ENCODE measurements at regions not wholly inside any gene's neighbourhood (a gene's known extent, or its start where the extent isn't known, plus 50 kb on each side); places are given as distances from the start of the nearest gene placed in this dataset.

GRCh38 chrX:92231391-92231790 lies 452.2 kb downstream of the PCDH11X start:
- ATAC-seq = no peak
- Histone ChIP-seq H3K27ac (ENCODE audit: low read length) (no peak overlapping the region), H3K36me3 (ENCODE audit: control insufficient read depth, insufficient read depth, low read length) (no peaks in the 10 kb centered on the region), H3K9me3 (ENCODE audit: control insufficient read depth, insufficient read depth, low read depth, low read length) (no peaks in the 10 kb centered on the region), H3K27me3 (ENCODE audit: control insufficient read depth, insufficient read depth, low read length) (no peaks in the 10 kb centered on the region), H3K4me3 (ENCODE audit: low read depth in 2 of 2, low read length in 2 of 2) (no peak overlapping the region), H3K4me1 (ENCODE audit: control insufficient read depth, insufficient read depth, low read length) (no peaks in the 10 kb centered on the region)
- no peak for DNase-seq (ENCODE audit: low read depth, low spot score)
- BruUV-seq (replicated peaks) = no TSS peak
- ChIA-PET CTCF (no interaction called here), POLR2A (no interaction called here)
- TF ChIP-seq SIN3A (IDR thresholded peaks at IDR 0.05; ENCODE audit: borderline replicate concordance, insufficient read depth, low read depth, low read length) = no peak
- TF ChIP-seq CTCF (IDR thresholded peaks at IDR 0.05) = no peak
- no peak for TF ChIP-seq POLR2AphosphoS5 (IDR thresholded peaks at IDR 0.05; ENCODE audit: low read depth, low read length)
- TF ChIP-seq TCF7L2 (IDR thresholded peaks at IDR 0.05; ENCODE audit: low read depth, low read length) = no peak
- TF ChIP-seq, protein P1, sequence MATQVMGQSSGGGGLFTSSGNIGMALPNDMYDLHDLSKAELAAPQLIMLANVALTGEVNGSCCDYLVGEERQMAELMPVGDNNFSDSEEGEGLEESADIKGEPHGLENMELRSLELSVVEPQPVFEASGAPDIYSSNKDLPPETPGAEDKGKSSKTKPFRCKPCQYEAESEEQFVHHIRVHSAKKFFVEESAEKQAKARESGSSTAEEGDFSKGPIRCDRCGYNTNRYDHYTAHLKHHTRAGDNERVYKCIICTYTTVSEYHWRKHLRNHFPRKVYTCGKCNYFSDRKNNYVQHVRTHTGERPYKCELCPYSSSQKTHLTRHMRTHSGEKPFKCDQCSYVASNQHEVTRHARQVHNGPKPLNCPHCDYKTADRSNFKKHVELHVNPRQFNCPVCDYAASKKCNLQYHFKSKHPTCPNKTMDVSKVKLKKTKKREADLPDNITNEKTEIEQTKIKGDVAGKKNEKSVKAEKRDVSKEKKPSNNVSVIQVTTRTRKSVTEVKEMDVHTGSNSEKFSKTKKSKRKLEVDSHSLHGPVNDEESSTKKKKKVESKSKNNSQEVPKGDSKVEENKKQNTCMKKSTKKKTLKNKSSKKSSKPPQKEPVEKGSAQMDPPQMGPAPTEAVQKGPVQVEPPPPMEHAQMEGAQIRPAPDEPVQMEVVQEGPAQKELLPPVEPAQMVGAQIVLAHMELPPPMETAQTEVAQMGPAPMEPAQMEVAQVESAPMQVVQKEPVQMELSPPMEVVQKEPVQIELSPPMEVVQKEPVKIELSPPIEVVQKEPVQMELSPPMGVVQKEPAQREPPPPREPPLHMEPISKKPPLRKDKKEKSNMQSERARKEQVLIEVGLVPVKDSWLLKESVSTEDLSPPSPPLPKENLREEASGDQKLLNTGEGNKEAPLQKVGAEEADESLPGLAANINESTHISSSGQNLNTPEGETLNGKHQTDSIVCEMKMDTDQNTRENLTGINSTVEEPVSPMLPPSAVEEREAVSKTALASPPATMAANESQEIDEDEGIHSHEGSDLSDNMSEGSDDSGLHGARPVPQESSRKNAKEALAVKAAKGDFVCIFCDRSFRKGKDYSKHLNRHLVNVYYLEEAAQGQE (IDR thresholded peaks at IDR 0.05; ENCODE audit: insufficient read depth in 1 of 2, low read depth in 2 of 2, low read length in 1 of 2) = no peak
- in situ Hi-C loops (cut with HindIII; ENCODE audit: low pct_unique_long_range_greater_than_20kb, low sequenced_read_pairs) (no loop called here), intact Hi-C loops (cut with micrococcal nuclease; ENCODE audit: unreplicated experiment) (loop anchor here (5.0 kb wide), 1 partner anchor 1191 kb away; no protein-coding TSS in a partner anchor)

DNA sequence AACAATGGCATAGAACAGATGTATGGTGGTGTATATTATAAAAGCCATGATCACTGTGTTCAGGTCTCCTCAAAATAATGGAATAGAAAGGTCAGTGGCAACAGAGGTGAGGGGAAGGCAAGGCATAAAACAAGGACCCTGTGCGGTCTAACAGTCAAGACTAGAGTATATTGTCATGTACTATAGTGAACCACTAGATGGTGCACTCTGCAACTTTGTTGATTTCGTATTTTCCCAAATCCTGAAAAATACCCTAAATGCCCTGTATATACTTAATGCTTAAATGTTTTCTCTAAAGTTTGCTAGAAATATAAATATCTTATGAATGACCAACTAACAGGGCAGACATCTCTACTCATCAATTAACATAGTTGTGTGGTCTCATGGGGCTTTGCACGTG lies 453.0 kb downstream of the PCDH11X start:
- in situ Hi-C loops (cut with HindIII; ENCODE audit: low pct_unique_long_range_greater_than_20kb, low sequenced_read_pairs) (no loop called here), intact Hi-C loops (cut with micrococcal nuclease; ENCODE audit: unreplicated experiment) (loop anchor here (5.0 kb wide), 1 partner anchor 1190 kb away; no protein-coding TSS in a partner anchor)
- Histone ChIP-seq H3K27me3 (ENCODE audit: control insufficient read depth, insufficient read depth, low read length) (no peaks in the 10 kb centered on the region), H3K27ac (ENCODE audit: low read length) (no peak overlapping the region), H3K4me1 (ENCODE audit: control insufficient read depth, insufficient read depth, low read length) (no peaks in the 10 kb centered on the region), H3K9me3 (ENCODE audit: control insufficient read depth, insufficient read depth, low read depth, low read length) (no peaks in the 10 kb centered on the region), H3K36me3 (ENCODE audit: control insufficient read depth, insufficient read depth, low read length) (no peaks in the 10 kb centered on the region), H3K4me3 (ENCODE audit: low read depth in 2 of 2, low read length in 2 of 2) (no peak overlapping the region)
- DNase-seq (ENCODE audit: low read depth, low spot score) = no peak
- TF ChIP-seq CTCF (IDR thresholded peaks at IDR 0.05) (peak; percentile 45; the same call in 1 of the 2 replicates), POLR2AphosphoS5 (IDR thresholded peaks at IDR 0.05; ENCODE audit: low read depth, low read length) (no peak)
- ChIA-PET CTCF (no interaction called here), POLR2A (no interaction called here)
- no TSS peak for BruUV-seq (replicated peaks)
- no peak for ATAC-seq

DNA sequence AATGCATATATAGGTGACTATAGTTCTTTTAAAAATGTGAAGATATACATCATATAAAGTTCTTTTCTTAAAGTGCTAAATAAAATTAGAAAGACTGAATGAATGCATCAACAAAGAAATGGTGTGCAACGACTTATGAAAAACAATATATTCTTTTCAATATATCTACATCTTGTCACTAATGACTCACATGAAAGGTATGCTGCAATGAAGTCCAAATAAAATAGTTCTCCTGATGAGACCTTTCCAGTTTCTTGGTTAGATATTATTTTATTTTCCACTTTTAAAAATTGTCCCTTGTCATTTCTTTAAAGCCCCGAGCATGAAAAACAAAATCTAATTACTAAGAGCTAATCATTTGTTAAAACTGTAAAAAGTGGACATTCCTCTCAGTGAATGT lies 462.1 kb downstream of the PCDH11X start:
- CTCF ChIA-PET = no interaction called here
- POLR2A ChIA-PET = no interaction called here
- H3K4me1 ChIP-seq (ENCODE audit: control insufficient read depth, insufficient read depth, low read length) = no peaks in the 10 kb centered on the region
- DNase-seq (ENCODE audit: low read depth, low spot score) = no peak
- no peaks in the 10 kb centered on the region for H3K27me3 ChIP-seq (ENCODE audit: control insufficient read depth, insufficient read depth, low read length)
- H3K9me3 ChIP-seq (ENCODE audit: control insufficient read depth, insufficient read depth, low read depth, low read length) = no peaks in the 10 kb centered on the region
- H3K4me3 ChIP-seq (ENCODE audit: low read depth in 2 of 2, low read length in 2 of 2) = no peak overlapping the region
- no peaks in the 10 kb centered on the region for H3K36me3 ChIP-seq (ENCODE audit: control insufficient read depth, insufficient read depth, low read length)
- TF ChIP-seq, protein P1 (IDR thresholded peaks at IDR 0.05; ENCODE audit: insufficient read depth in 1 of 2, low read depth in 2 of 2, low read length in 1 of 2) = no peak
- TF ChIP-seq CTCF (IDR thresholded peaks at IDR 0.05) (no peak), TCF7L2 (IDR thresholded peaks at IDR 0.05; ENCODE audit: low read depth, low read length) (no peak), SIN3A (IDR thresholded peaks at IDR 0.05; ENCODE audit: borderline replicate concordance, insufficient read depth, low read depth, low read length) (no peak), POLR2AphosphoS5 (IDR thresholded peaks at IDR 0.05; ENCODE audit: low read depth, low read length) (no peak)
- in situ Hi-C loops (cut with HindIII; ENCODE audit: low pct_unique_long_range_greater_than_20kb, low sequenced_read_pairs) (no loop called here), intact Hi-C loops (cut with micrococcal nuclease; ENCODE audit: unreplicated experiment) (no loop called here)
- ATAC-seq = no peak
- BruUV-seq (replicated peaks) = no TSS peak
- H3K27ac ChIP-seq (ENCODE audit: low read length) = no peak overlapping the region
